DOHH2 (cell line): ENCODE measurements at regions not wholly inside any gene's neighbourhood (a gene's known extent, or its start where the extent isn't known, plus 50 kb on each side); places are given as distances from the start of the nearest gene placed in this dataset.

Experiments used
- CTCF ChIP-seq: fragments of 200-600 bp; sonication (generic); IDR thresholded peaks from one replicate; pipeline ENCODE4 v1.5.1; 2014; ENCODE audit warnings: antibody characterized with exemption, mild to moderate bottlenecking, low read depth, low read length; ENCODE audit not compliant: poor library complexity, severe bottlenecking
- EZH2phosphoT487 ChIP-seq: fragments of 200-600 bp; sonication (generic); IDR thresholded peaks from 2 replicates; pipeline ENCODE4 v1.6.1; 2017; ENCODE audit warnings: borderline replicate concordance, mild to moderate bottlenecking, antibody characterized with exemption, low read length, moderate library complexity, mixed read lengths

- no peak for TF ChIP-seq CTCF
- no peak for TF ChIP-seq EZH2phosphoT487
Measured at GRCh38 chr20:57959018-57959417, 249.2 kb upstream of the PMEPA1 start.
